ENCODE measurements at regions not wholly inside any gene's neighbourhood (a gene's known extent, or its start where the extent isn't known, plus 50 kb on each side); places are given as distances from the start of the nearest gene placed in this dataset.

- Histone ChIP-seq H3K9me3 (ENCODE audit: control insufficient read depth, insufficient read depth, low read depth, low read length) (no peaks in the 10 kb centered on the region), H3K27ac (ENCODE audit: insufficient read depth, low read length) (no peak overlapping the region), H3K4me1 (ENCODE audit: control insufficient read depth, extremely low read depth, insufficient read depth, low read length) (no peaks in the 10 kb centered on the region), H2AFZ (ENCODE audit: low read length) (no peak overlapping the region), H3K4me3 (replicated peaks in 1 of 4; ENCODE audit: control extremely low read depth in 1 of 4, insufficient read depth in 1 of 4, low read depth in 3 of 4, low read length in 4 of 4) (no peak overlapping the region), H4K20me1 (ENCODE audit: control insufficient read depth, extremely low read depth, insufficient read depth, low read length) (no peaks in the 10 kb centered on the region), H3K79me2 (ENCODE audit: control insufficient read depth, insufficient read depth, low read length) (no peaks in the 10 kb centered on the region), H3K9ac (ENCODE audit: insufficient read depth, low read length) (no peak overlapping the region), H3K36me3 (ENCODE audit: control insufficient read depth, insufficient read depth, low read length) (no peaks in the 10 kb centered on the region), H3K27me3 (ENCODE audit: control insufficient read depth, insufficient read depth, low read length) (no peaks in the 10 kb centered on the region), H3K4me2 (ENCODE audit: extremely low read depth, insufficient read depth, low read length) (no peak overlapping the region)
- peak in 1 of 2 donors; percentile 63 for DNase-seq (ENCODE audit: low read depth in 2 of 2)
- TF ChIP-seq CTCF (conservative IDR thresholded peaks at IDR 0.05 in 1 of 2, IDR thresholded peaks at IDR 0.05 in 1 of 2; ENCODE audit: low read depth in 1 of 2, low read length in 2 of 2) (no peak), EZH2 (IDR thresholded peaks at IDR 0.05; ENCODE audit: low read length, missing control alignments) (no peak)
Measured at GRCh38 chr11:95506777-95507176, 275.8 kb upstream of the SESN3 start.

GRCh38 chr11:95505927-95506426 is 275.0 kb upstream of the SESN3 start:
- H3K27me3 ChIP-seq (ENCODE audit: control insufficient read depth, insufficient read depth, low read length) = no peaks in the 10 kb centered on the region
- H3K27ac ChIP-seq (ENCODE audit: insufficient read depth, low read length) = no peak overlapping the region
- H3K4me2 ChIP-seq (ENCODE audit: extremely low read depth, insufficient read depth, low read length) = no peak overlapping the region
- no peaks in the 10 kb centered on the region for H3K4me1 ChIP-seq (ENCODE audit: control insufficient read depth, extremely low read depth, insufficient read depth, low read length)
- H3K4me3 ChIP-seq (replicated peaks in 1 of 4; ENCODE audit: control extremely low read depth in 1 of 4, insufficient read depth in 1 of 4, low read depth in 3 of 4, low read length in 4 of 4) = no peak overlapping the region
- no peaks in the 10 kb centered on the region for H3K9me3 ChIP-seq (ENCODE audit: control insufficient read depth, insufficient read depth, low read depth, low read length)
- DNase-seq (ENCODE audit: low read depth in 2 of 2) = peak; percentile 72 to 91
- H3K36me3 ChIP-seq (ENCODE audit: control insufficient read depth, insufficient read depth, low read length) = no peaks in the 10 kb centered on the region
- H4K20me1 ChIP-seq (ENCODE audit: control insufficient read depth, extremely low read depth, insufficient read depth, low read length) = no peaks in the 10 kb centered on the region
- no peaks in the 10 kb centered on the region for H3K79me2 ChIP-seq (ENCODE audit: control insufficient read depth, insufficient read depth, low read length)
- no peak overlapping the region for H3K9ac ChIP-seq (ENCODE audit: insufficient read depth, low read length)
- no peak overlapping the region for H2AFZ ChIP-seq (ENCODE audit: low read length)
- no peak for TF ChIP-seq CTCF (conservative IDR thresholded peaks at IDR 0.05 in 1 of 2, IDR thresholded peaks at IDR 0.05 in 1 of 2; ENCODE audit: low read depth in 1 of 2, low read length in 2 of 2)
- no peak for TF ChIP-seq EZH2 (IDR thresholded peaks at IDR 0.05; ENCODE audit: low read length, missing control alignments)

- H3K36me3 ChIP-seq (ENCODE audit: control insufficient read depth, insufficient read depth, low read length) = no peaks in the 10 kb centered on the region
Measured at GRCh38 chr11:95503047-95503446, 272.0 kb upstream of the SESN3 start.

More at GRCh38 chr11:95503047-95503446, 272.0 kb upstream of the SESN3 start:
- H3K4me1 ChIP-seq (ENCODE audit: control insufficient read depth, extremely low read depth, insufficient read depth, low read length) = no peaks in the 10 kb centered on the region
- no peaks in the 10 kb centered on the region for H4K20me1 ChIP-seq (ENCODE audit: control insufficient read depth, extremely low read depth, insufficient read depth, low read length)
- no peak overlapping the region for H3K4me3 ChIP-seq (replicated peaks in 1 of 4; ENCODE audit: control extremely low read depth in 1 of 4, insufficient read depth in 1 of 4, low read depth in 3 of 4, low read length in 4 of 4)
- no peaks in the 10 kb centered on the region for H3K79me2 ChIP-seq (ENCODE audit: control insufficient read depth, insufficient read depth, low read length)
- no peak for TF ChIP-seq CTCF (conservative IDR thresholded peaks at IDR 0.05 in 1 of 2, IDR thresholded peaks at IDR 0.05 in 1 of 2; ENCODE audit: low read depth in 1 of 2, low read length in 2 of 2)
- no peak for TF ChIP-seq EZH2 (IDR thresholded peaks at IDR 0.05; ENCODE audit: low read length, missing control alignments)
- no peak overlapping the region for H3K9ac ChIP-seq (ENCODE audit: insufficient read depth, low read length)
- no peak overlapping the region for H3K4me2 ChIP-seq (ENCODE audit: extremely low read depth, insufficient read depth, low read length)
- H3K27me3 ChIP-seq (ENCODE audit: control insufficient read depth, insufficient read depth, low read length) = no peaks in the 10 kb centered on the region
- no peaks in the 10 kb centered on the region for H3K9me3 ChIP-seq (ENCODE audit: control insufficient read depth, insufficient read depth, low read depth, low read length)
- H3K27ac ChIP-seq (ENCODE audit: insufficient read depth, low read length) = no peak overlapping the region
- peak; percentile 50 to 68 for DNase-seq (ENCODE audit: low read depth in 2 of 2)
- no peak overlapping the region for H2AFZ ChIP-seq (ENCODE audit: low read length)
